Neural crest cell (in vitro differentiated cells): ENCODE measurements at regions not wholly inside any gene's neighbourhood (a gene's known extent, or its start where the extent isn't known, plus 50 kb on each side); places are given as distances from the start of the nearest gene placed in this dataset.

Source experiments
- DNase-seq: peaks from one replicate; pipeline ENCODE4 v3.0.0; 2021; ENCODE audit warnings: low read depth, mixed read lengths, low spot score
- H3K27ac Mint-ChIP-seq: one replicate; pipeline ENCODE4 v1.8.0; 2021; ENCODE audit warnings: mild to moderate bottlenecking, mixed read lengths; ENCODE audit not compliant: unreplicated experiment
- H3K27me3 Mint-ChIP-seq: 2 replicates; pipeline ENCODE4 v1.8.0; 2021; ENCODE audit warnings: low read depth, mild to moderate bottlenecking, mixed read lengths
- H3K36me3 Mint-ChIP-seq: 2 replicates; pipeline ENCODE4 v1.8.0; 2021; ENCODE audit warnings: low read depth, mild to moderate bottlenecking, mixed read lengths
- H3K4me1 Mint-ChIP-seq: 2 replicates; pipeline ENCODE4 v1.8.0; 2021; ENCODE audit warnings: mixed read lengths
- H3K4me3 Mint-ChIP-seq: one replicate; pipeline ENCODE4 v1.8.0; 2021; ENCODE audit warnings: mild to moderate bottlenecking, mixed read lengths
- H3K9me3 Mint-ChIP-seq: 2 replicates; pipeline ENCODE4 v1.8.0; 2021; ENCODE audit warnings: mixed read lengths
- TF ChIP-seq, protein P1 (sequence below): fragments of 200-600 bp; sonication (generic); conservative IDR thresholded peaks from 2 replicates; pipeline ENCODE4 v1.5.0; 2021; ENCODE audit warnings: antibody characterized with exemption, mild to moderate bottlenecking

DNA sequence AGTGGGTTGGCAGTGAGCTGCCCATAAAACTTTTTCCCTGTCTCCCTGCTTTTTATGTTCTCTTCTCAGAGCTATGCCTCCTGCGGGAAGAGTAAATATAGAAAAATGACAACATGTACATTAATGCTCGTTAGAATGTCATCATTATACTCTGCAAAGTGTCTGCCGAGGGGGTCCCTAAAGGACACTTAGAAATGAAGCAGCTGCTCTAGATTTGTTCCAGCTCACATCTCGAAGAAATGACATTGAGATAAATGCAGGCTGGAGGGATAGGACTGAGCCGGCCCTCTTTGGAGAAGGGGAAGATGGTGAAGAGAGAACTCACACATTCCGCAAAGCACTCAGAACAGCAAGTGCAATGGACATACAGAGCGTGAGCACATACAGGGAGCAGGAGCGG, 240.0 kb downstream of the NXPE2 start:
- no peak for DNase-seq
- H3K27me3 Mint-ChIP-seq = peaks cover 22% of the 10 kb centered on the region
- no peaks in the 10 kb centered on the region for H3K36me3 Mint-ChIP-seq
- TF ChIP-seq, protein P1, sequence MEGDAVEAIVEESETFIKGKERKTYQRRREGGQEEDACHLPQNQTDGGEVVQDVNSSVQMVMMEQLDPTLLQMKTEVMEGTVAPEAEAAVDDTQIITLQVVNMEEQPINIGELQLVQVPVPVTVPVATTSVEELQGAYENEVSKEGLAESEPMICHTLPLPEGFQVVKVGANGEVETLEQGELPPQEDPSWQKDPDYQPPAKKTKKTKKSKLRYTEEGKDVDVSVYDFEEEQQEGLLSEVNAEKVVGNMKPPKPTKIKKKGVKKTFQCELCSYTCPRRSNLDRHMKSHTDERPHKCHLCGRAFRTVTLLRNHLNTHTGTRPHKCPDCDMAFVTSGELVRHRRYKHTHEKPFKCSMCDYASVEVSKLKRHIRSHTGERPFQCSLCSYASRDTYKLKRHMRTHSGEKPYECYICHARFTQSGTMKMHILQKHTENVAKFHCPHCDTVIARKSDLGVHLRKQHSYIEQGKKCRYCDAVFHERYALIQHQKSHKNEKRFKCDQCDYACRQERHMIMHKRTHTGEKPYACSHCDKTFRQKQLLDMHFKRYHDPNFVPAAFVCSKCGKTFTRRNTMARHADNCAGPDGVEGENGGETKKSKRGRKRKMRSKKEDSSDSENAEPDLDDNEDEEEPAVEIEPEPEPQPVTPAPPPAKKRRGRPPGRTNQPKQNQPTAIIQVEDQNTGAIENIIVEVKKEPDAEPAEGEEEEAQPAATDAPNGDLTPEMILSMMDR = no peak
- no peak overlapping the region for H3K27ac Mint-ChIP-seq
- H3K9me3 Mint-ChIP-seq = no peaks in the 10 kb centered on the region
- H3K4me1 Mint-ChIP-seq = no peaks in the 10 kb centered on the region
- H3K4me3 Mint-ChIP-seq = no peak overlapping the region

DNA sequence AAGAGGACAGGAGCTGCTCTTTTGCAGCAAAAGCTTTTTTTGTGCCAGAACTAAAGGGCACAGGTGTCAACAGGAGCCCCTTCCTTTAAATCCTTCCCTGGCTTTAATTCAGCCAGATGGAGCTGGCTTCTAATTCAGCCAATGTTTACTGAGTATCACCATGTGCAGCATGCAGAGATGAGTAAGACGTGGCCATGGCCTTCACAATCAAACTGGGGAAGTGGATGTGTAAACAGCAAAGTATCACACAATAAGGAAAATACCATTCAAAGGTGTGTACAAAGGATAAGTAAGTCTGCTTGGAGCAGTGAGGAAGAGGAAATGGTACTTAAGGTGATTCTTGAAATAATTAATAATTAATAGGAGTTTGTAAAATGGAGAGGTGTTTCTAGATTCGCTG, 243.4 kb downstream of the NXPE2 start:
- no peak for DNase-seq
- H3K27ac Mint-ChIP-seq = no peak overlapping the region
- TF ChIP-seq, protein P1 = no peak
- no peaks in the 10 kb centered on the region for H3K4me1 Mint-ChIP-seq
- no peaks in the 10 kb centered on the region for H3K36me3 Mint-ChIP-seq
- no peaks in the 10 kb centered on the region for H3K9me3 Mint-ChIP-seq
- peaks cover 11% of the 10 kb centered on the region for H3K27me3 Mint-ChIP-seq
- H3K4me3 Mint-ChIP-seq = no peak overlapping the region

DNA sequence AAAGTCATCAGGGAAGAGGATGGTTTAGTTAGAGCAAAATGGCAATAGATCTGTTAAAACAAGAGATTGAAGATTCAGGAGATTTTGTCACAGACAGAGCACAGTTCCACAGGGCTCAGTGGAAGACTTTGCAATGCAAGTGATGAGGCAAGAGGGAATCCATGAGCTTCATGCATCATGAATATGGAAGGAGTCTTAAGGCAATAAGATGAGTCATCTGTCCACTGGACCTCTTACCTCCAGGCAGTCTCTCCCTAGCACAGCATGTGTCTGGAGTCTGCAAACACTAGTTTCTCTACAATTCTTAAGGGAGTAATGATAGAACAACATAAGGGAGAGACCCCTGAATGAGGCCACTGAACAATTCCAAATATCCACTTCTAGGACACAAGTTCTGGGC, 245.7 kb downstream of the NXPE2 start:
- Mint-ChIP-seq H3K4me3 (no peak overlapping the region), H3K4me1 (no peaks in the 10 kb centered on the region), H3K27me3 (peaks cover 17% of the 10 kb centered on the region), H3K36me3 (no peaks in the 10 kb centered on the region), H3K27ac (no peak overlapping the region), H3K9me3 (no peaks in the 10 kb centered on the region)
- no peak for DNase-seq
- TF ChIP-seq, protein P1 = no peak

DNA sequence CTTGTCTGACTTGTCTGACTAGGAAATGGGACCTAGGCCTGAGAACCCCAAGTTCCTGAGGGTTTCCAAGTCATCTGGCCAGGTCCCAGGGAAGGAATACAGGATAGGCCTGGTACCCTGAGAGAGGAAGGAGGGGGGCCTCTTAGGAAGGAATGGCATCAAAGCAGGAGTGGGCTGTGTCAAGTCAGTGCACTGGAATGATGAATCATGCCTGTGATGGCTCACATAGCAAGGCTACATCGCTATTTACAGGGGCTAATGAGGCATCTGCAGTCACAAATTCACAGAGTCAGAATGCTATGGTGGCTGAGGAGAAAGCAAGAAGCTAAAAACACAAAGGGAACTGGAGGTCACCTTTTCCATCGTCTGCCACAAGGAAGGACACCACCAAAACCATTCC, 247.3 kb downstream of the NXPE2 start:
- no peak overlapping the region for H3K4me3 Mint-ChIP-seq
- no peak for DNase-seq
- H3K27me3 Mint-ChIP-seq = peaks cover 13% of the 10 kb centered on the region
- no peaks in the 10 kb centered on the region for H3K36me3 Mint-ChIP-seq
- H3K4me1 Mint-ChIP-seq = no peaks in the 10 kb centered on the region
- no peaks in the 10 kb centered on the region for H3K9me3 Mint-ChIP-seq
- TF ChIP-seq, protein P1 = no peak
- H3K27ac Mint-ChIP-seq = no peak overlapping the region

DNA sequence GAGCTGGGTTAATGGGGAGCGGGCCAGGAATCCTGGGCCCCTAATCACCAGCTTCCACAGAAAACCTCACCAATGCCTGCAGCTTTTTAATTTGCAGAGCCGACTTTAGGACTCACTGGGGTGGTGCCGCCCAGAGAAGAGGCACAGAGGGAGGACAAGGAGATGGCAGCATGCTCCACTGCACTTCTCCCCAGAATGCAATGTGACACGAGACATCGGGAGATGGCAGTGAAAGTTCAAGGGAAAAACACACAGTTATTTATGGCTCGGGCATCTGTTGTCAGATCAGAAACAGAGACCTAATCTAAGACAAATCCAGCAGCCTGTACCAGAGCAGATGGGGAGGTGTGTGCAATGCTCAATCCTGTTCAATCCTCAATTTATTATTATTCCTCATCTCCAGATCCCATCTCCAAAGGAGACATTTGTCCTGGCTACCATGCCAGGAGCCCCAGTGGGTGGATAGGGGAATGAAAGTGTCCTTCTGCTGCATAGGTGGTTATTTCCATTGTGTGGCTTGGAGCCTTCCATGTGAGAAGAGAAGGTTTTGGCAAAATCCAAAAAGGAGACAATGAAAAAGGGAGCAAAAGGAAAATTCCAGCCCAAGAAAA, 250.0 kb downstream of the NXPE2 start:
- peaks cover 6% of the 10 kb centered on the region for H3K36me3 Mint-ChIP-seq
- no peak overlapping the region for H3K4me3 Mint-ChIP-seq
- TF ChIP-seq, protein P1 = no peak
- peaks cover 7% of the 10 kb centered on the region for H3K27me3 Mint-ChIP-seq
- DNase-seq = no peak
- H3K27ac Mint-ChIP-seq = no peak overlapping the region
- no peaks in the 10 kb centered on the region for H3K4me1 Mint-ChIP-seq
- peaks cover 8% of the 10 kb centered on the region for H3K9me3 Mint-ChIP-seq
